AG09309 (cell line): ENCODE measurements at regions not wholly inside any gene's neighbourhood (a gene's known extent, or its start where the extent isn't known, plus 50 kb on each side); places are given as distances from the start of the nearest gene placed in this dataset.

Experiments used
- DNase-seq: peaks from one replicate; pipeline ENCODE4 v3.0.0-alpha.2; 2010; ENCODE audit warnings: low read depth
- H3K4me3 ChIP-seq: 2 replicates; pipeline ENCODE4 v1.5.1; 2011; ENCODE audit warnings: mild to moderate bottlenecking, low read depth, low read length, moderate library complexity; ENCODE audit not compliant: control insufficient read depth
- CTCF ChIP-seq: IDR thresholded peaks from 2 replicates; pipeline ENCODE4 v1.5.1; 2011; ENCODE audit warnings: mild to moderate bottlenecking, low read depth, low read length, inconsistent platforms; ENCODE audit not compliant: insufficient read depth, control insufficient read depth; ENCODE audit errors: missing control alignments

DNA sequence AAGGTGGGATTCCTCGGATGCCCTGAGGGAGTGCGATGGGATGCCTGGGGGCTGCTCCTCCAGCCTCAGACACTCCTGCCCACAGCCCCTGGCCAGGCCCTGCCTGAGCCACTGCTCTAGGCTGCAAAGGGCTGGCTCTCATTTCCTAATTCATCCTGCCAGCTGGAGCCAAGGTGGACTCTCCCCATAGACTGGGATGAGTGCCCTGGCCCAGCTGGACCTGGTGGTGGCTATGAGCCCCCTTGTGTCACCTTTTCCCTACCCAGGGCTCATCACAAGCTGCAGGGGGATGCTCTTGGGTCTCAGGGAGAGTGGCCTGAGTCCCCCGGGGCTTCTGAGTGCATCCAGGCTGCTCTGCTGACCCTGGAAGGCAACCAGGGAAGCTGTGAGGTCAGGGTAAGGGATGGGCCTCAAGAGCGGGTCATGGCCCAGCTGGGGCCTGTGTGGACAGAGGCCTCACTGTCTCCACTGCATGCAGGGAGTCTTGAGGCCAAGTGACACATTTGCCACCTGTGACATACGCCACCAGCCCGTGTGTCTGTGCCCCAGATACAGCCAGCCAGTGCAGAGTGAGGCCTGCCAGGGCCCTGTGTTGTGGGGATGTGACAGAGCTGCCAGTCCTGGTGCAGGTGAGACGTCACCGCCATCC lies 102.7 kb upstream of the IER5L start:
- DNase-seq, result no peak
- TF ChIP-seq CTCF, result no peak
- no peak overlapping the region for H3K4me3 ChIP-seq

DNA sequence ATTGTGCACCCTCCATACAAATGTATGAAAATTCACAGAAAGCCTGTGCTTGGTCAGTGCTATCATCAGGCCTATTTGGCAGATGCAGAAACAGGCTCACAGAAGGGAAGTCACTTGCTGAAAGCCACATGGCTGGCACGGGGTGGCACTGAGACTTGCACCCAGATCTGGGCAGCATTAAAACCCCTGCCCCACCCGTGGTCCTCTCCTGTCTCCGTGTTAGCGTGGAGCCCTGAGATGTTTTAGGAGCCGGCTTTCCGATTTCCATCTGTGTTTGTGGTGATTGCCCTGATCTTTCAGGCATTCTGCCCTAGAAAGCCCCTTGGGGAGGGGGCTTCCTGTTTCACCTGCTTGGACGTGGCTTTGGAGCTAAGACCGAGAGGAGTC lies 102.2 kb upstream of the IER5L start:
- DNase-seq, result no peak
- no peak overlapping the region for H3K4me3 ChIP-seq
- TF ChIP-seq CTCF, result no peak

- no peak for DNase-seq
- no peak for TF ChIP-seq CTCF
- H3K4me3 ChIP-seq, result no peak overlapping the region
Measured at GRCh38 chr9:129278391-129279237, 100.6 kb upstream of the IER5L start.

- DNase-seq, result no peak
- no peak for TF ChIP-seq CTCF
- no peak overlapping the region for H3K4me3 ChIP-seq
Measured at GRCh38 chr9:129276486-129277230, 98.6 kb upstream of the IER5L start.

- no peak for TF ChIP-seq CTCF
- DNase-seq, result no peak
Measured at GRCh38 chr9:129275626-129276247, 97.7 kb upstream of the IER5L start.

DNA sequence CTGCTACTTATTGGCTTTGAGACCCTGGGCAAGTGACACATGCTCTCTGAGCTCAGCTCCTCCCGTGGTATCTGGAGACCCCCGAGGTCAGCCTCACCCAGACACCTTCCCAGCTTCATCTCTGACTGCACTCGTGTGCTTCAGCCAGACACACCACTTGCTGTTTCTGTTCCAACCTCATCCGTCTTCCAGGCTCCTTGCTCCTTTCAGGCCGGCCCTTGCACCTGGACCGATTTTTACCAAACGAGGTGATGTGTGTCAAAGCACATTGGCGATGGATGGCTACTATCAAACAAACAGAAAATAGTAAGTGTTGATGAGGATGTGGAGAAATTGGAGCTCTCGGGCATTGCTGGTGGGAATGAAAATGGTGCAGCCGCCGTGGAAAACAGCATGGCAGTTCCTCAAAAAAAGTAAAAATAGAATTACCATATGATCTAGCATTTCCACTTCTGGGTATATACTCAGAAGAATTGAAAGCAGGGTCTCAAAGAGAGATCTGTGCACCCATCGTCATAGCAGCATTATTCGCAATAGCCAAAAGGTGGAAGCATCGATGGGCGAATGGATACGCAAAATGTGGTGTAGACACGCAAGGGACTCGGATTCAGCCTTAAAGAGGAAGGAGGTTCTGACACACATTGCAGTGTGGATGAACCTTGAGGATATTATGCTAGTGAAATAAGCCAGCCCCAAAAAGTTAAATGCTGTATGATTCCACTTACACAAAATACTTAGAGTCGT lies 96.1 kb upstream of the IER5L start:
- H3K4me3 ChIP-seq, result no peak overlapping the region
- DNase-seq, result no peak
- no peak for TF ChIP-seq CTCF

More at GRCh38 chr9:129275626-129276247, 97.7 kb upstream of the IER5L start:
- no peak overlapping the region for H3K4me3 ChIP-seq
